ENCODE measurements at regions not wholly inside any gene's neighbourhood (a gene's known extent, or its start where the extent isn't known, plus 50 kb on each side); places are given as distances from the start of the nearest gene placed in this dataset.
"Not testable (repeated sequence)": the region's sequence is repeated elsewhere in the genome, so short reads cannot be mapped to it uniquely, and the experiment has no call there.

DNA sequence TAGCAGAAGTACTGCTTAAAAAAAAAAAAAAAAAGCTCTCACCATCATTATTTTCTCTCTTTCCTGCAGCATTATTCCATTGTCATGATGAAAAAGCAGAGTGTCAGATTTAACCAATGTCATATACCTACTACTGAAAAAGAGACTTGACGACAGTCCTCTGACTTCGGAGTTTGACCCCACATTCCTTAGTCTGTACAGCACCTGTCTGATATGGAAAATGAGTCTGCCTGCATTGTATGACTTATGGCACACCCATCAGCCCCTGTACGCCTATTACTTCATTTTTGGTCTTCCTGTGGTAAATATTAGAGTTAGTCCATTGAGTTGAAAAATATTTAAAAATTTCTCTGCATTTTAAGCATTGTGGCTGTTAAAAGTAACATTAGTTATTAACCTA lies 54.5 kb upstream of the NOX4 start:
- no peak overlapping the region for H3K27ac ChIP-seq
- TF ChIP-seq ZFX (IDR thresholded peaks at IDR 0.05; ENCODE audit: borderline replicate concordance), result no peak
- TF ChIP-seq, protein P1, sequence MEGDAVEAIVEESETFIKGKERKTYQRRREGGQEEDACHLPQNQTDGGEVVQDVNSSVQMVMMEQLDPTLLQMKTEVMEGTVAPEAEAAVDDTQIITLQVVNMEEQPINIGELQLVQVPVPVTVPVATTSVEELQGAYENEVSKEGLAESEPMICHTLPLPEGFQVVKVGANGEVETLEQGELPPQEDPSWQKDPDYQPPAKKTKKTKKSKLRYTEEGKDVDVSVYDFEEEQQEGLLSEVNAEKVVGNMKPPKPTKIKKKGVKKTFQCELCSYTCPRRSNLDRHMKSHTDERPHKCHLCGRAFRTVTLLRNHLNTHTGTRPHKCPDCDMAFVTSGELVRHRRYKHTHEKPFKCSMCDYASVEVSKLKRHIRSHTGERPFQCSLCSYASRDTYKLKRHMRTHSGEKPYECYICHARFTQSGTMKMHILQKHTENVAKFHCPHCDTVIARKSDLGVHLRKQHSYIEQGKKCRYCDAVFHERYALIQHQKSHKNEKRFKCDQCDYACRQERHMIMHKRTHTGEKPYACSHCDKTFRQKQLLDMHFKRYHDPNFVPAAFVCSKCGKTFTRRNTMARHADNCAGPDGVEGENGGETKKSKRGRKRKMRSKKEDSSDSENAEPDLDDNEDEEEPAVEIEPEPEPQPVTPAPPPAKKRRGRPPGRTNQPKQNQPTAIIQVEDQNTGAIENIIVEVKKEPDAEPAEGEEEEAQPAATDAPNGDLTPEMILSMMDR (IDR thresholded peaks at IDR 0.05), result no peak

DNA sequence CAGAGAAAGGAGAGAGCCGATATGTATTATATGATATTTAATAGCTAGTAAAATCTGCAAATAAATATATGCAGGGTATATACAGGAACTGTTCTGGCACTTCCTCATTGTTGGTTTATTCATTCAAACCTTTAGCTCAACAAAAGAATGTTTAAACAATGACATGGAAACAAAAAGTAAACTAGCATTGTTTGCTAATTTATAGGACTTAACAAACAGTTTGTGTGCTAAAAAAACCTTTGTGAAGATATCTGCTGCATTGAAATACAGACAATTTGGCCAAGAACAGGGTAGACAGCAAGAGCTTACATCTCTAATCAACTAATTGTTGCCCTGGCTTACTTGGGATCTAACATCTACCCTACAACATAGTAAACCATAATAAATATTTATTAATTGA lies 64.6 kb upstream of the NOX4 start:
- peak overlapping the region; percentile 46 for H3K27ac ChIP-seq

DNA sequence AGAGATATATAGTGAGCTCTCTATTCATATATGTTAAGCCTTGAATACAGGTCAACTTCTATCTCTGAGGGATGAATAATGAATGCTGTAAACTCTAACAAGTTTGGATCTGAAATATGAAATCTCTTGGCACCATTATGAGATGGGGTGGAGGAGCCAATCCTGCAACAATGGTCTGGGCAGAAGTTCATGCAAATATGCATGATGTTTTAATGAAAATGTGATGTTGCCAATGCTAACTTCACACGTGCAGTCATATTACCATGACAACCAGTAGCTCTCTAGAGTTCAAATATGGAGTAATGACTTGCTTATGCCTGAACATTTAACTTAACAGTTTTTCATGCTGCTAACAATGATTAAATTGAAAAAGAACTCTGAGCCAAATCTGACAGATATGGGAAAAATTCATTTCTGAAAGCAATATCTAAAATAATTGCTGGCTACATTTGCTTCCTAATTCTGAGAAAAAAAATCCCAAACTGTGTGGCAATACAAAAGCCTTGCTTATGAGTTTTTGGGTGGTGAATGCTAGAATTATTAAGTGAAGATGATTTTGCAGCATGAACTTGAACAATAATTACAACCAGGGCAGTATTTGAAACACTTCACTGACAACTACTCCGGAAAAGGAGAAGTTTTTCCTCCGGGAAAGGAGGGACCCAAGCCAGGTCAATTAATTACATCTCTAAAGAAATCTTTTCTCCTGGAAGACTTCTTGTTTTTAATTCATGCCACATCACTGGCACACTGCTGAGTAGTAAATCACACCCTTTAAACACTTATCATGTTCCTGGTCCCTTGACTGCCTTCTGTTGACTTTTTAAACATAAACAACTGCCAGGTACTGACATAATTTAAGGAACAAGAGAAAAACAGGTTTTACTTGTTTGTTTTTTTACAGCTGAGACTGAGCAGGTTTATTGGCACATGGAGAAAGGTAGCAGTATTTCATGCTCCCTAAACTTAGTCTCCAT lies 65.8 kb upstream of the NOX4 start:
- H3K27ac ChIP-seq, result peak overlapping the region; percentile 46

DNA sequence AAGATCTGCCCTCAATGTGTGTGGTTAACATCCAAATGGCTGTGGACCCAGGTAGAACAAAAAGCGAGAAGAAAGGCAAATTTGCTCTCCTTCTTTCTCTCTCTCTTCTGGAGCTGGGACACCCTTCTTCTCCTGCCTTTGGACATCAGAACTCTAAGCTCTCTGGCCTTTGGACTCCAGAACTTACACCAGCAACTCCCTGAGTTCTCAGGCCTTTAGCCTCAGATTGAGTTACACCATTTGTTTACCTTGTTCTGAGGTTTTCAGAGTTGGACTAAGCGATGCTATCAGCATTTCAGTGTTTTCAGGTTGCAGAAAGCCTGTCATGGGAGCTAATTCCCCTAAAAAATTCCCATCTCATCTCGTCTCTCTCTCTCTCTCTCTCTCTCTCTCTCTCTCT lies 69.4 kb upstream of the NOX4 start:
- H3K27ac ChIP-seq, result not testable (repeated sequence)

DNA sequence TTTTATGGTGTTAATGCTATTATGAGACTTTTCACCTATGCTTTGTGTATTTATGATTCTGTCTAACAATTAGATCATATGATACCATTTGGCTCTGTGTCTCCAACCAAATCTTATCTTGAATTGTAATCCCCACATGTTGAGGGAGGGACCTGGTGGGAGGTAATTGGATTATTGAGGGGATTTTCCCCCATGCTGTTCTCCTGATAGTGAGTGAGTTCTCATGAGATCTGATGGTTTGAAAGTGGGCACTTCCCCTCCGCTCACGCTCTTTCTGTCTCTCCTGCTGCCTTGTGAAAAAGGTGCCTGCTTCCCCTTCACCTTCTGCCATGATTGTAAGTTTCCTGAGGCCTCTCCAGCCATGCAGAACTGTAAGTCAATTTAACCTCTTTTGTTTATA lies 71.6 kb upstream of the NOX4 start:
- H3K27ac ChIP-seq, result not testable (repeated sequence)

DNA sequence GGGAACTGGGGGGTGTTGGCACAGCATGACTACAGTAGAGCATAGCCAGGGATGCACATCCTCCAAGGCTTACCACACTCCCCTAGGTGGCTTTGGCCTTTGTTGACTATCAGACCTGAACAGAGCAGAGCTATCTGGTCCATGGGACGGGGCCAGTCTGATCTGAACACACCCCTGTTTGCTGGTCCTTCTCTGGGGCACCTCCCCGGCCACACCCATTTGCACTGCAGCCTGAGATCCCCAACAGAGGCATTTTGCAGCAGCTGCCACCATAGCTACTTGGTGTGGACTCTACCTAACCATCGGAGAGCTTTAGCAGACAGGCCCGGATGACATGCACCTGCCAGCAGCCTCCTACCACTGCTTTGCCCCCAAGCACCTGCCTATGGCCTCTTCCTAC lies 75.8 kb upstream of the NOX4 start:
- H3K27ac ChIP-seq, result no peak overlapping the region
- TF ChIP-seq ZFX (IDR thresholded peaks at IDR 0.05; ENCODE audit: borderline replicate concordance), result no peak
- TF ChIP-seq, protein P1 (IDR thresholded peaks at IDR 0.05), result no peak

DNA sequence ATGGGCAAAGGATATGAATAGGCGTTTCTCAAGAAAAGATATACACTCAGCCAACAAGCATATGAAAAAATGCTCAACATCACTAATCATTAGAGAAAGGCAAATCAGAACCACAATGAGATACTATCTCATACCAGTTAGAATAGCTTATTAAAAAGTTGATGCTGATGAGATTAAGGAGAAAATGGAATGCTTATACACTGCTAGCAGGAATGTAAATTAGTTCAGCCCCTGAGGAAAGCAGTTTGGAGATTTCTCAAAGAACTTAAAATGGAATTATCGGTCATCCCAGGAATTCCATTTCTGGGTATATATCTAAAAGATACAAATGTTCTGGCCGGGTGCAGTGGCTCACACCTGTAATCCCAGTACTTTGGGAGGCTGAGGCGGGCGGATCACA lies 78.2 kb upstream of the NOX4 start:
- not testable (repeated sequence) for H3K27ac ChIP-seq

DNA sequence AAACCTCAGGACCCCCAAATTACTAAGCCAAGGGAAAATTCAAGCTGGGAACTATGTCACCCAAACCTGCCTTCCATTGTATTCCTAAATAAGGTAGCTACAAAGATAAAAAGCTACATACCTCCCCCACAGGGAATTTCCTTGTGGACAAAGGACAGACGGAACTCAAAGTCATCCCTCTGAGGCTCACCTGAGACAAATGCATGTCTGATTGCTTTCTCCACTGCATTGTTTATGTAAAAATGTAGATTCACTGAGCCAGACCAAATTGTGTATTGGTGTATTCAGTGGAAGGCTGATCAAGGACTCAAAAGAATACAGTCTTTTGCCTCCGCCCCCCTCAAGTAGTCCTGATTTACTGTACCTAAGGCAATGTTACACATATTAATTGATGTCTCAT lies 80.5 kb upstream of the NOX4 start:
- not testable (repeated sequence) for H3K27ac ChIP-seq

DNA sequence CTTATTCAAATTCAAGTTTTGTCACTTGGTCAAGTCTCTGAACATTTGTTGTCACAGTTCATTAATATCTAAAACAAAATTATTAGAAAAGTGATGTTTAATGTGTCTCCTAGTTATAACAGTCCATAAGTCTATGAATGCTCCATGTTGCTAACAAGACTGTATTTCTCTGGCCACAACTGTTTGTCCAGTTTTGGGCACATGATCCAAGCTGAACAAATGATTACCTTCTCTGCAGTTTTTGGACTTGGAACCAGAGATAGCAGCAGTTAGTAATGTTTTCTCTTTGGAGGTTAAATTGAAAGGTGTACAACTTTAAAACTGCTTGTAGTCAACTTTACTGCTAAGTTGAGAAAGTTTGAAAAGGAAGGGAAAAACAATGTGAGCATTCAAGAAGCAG lies 84.7 kb upstream of the NOX4 start:
- H3K27ac ChIP-seq, result not testable (repeated sequence)

DNA sequence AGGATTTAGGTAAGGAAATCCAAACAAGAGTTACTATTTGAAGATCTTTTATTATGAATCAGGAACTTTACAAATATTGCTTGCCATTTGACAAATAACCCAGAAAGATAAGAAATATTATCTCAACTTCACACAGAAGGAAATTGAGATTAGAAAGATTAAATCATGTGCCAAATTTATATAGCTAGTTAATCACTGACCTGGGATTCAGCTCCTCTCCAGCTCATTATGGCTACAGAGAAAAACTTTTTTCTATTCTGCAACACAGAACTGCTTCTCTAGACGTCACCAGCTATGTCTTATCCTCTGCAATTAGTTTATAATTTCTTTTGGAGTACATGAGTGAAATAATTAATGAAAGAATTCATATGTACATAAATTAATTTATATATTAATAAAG lies 86.3 kb upstream of the NOX4 start:
- H3K27ac ChIP-seq, result not testable (repeated sequence)

DNA sequence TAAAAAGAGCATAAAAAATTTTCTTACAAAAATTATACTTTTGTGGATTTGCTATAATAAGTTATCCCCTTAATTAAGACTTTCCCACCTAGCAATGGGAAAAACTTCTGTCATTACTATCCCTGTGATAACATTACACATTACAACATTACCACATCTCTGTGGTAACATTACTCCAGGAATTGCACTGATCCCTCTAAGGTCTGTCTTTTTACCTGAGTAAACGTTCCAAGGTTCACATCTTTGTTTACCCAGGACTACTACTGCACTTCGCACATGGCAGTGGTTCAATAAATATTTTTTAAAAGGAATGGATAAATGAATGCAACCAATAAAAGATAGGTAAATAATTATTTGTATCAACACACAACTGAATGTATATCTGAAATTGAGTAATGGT lies 92.4 kb upstream of the NOX4 start:
- no peak for TF ChIP-seq ZFX (IDR thresholded peaks at IDR 0.05; ENCODE audit: borderline replicate concordance)
- TF ChIP-seq, protein P1 (IDR thresholded peaks at IDR 0.05), result no peak
- H3K27ac ChIP-seq, result no peak overlapping the region

DNA sequence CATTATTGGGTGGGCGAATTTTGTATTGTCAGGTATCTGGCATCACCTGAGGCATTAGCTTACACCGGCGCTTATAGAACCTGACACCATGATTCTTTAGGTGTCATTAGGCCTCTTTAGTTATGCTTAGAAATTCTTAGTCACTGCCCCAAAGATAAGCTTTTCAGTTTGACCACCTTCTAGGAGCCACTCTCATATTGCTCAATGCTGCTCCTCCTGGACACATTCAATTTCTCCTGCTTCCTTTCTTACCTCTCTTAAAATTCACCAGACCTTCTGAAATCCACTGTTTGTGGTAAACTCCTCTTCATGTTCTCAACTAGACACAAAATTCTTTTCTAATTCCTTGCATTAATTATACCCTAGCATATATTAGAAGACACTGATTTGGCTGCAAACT lies 93.9 kb upstream of the NOX4 start:
- H3K27ac ChIP-seq, result not testable (repeated sequence)

DNA sequence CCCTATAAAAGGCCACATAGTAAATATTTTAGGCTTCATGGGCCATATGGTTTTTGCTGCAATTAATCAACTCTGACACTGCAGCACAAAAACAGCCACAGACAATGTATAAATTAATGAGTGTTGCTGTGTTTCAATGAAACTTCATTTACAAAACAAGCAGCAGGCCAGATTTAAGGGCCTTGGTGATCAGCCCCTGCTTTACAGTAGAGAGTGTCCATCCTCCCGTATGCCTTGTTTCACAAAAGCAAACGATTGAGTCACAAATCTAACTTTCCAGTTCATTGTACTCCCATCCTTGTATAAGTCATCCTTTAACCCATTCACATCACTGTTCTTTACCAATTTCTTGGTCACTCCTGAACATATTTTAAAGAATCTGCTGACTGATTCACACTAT lies 94.3 kb upstream of the NOX4 start:
- not testable (repeated sequence) for H3K27ac ChIP-seq

DNA sequence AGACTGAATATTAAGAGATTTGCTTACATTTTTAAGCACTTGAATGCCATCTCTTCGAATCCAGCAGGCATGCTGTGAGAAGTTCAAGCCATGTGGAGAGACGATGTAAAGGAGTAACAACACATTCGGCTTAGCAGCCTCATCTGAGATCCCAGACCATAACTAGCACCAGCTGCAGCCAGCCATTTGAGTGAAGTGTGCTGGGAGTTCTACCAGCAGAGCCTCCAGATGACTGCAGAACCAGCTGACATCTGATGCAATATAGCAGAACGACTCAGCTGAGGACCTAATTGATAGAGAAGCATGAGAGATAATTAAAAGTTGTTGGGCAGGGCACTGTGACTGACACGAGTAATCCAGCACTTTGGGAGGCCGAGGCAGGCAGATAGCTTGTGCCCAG lies 98.2 kb upstream of the NOX4 start:
- H3K27ac ChIP-seq, result not testable (repeated sequence)

DNA sequence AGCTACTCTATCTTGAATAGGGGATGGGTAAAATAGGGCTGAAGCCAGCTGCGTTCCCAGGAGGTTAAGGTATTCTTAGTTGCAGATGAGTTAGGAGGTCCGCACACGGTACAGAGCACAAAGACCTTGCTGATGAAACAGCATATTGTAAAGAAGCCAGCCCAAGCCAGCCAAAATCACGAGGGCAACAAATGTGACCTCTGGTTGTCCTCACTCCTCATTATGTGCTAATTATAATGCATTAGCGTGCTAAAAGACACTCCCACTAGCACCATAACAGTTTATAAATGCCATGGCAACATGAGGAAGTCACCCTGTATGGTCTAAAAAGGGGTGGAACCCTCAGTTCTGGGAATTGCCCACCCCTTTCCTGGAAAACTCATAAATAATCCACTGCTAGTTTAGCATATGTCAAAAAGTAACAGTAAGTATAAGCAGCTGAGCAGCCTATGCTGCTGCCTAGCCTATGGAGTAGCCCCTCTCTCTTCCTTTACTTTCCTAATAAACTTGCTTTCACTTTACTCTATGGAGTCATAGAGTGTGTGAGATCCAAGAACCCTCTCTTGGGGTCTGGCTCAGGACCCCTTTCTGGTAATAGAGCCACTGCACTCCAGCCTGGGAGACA lies 98.9 kb upstream of the NOX4 start:
- not testable (repeated sequence) for H3K27ac ChIP-seq

DNA sequence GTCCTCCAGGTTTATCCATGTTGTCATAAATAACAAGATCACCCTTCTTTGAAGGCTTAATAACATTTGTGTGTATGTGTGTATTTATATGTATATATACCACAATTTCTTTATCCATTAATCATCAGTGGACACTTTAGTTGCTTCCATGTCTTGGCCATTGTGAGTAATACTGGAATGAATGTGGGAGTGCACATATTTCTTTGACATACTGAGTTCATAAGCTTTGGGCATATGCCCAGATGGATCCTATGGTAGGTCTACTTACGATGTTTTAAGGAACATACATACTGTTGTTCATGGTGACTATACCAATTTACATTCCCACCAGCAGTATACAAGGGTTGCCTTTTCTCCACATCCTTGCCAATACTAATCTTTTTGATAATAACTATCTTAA lies 108.8 kb upstream of the TRIM77 start:
- not testable (repeated sequence) for H3K27ac ChIP-seq

Data from 22Rv1 (cell line).